ENCODE measurements at regions not wholly inside any gene's neighbourhood (a gene's known extent, or its start where the extent isn't known, plus 50 kb on each side); places are given as distances from the start of the nearest gene placed in this dataset.

DNA sequence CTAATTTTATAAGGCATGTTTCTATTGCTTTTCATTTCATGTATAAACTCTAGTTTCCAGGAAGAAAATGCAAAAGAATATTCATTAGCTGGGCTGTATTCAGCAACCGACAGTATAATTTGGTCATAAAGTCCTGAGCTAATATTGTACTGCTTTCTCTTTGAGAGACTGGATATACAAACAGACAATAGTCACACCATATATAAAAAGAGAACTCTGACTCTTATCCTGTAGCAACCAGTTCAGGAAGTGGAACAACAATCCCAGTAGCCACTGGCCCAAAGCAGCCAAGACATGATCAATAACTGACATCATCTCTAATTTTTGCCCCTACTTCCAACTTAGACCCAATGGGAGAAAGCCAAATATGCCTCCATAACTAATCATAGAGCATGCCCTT is 160.8 kb downstream of the FSIP2 start:
- TF ChIP-seq, protein P1, sequence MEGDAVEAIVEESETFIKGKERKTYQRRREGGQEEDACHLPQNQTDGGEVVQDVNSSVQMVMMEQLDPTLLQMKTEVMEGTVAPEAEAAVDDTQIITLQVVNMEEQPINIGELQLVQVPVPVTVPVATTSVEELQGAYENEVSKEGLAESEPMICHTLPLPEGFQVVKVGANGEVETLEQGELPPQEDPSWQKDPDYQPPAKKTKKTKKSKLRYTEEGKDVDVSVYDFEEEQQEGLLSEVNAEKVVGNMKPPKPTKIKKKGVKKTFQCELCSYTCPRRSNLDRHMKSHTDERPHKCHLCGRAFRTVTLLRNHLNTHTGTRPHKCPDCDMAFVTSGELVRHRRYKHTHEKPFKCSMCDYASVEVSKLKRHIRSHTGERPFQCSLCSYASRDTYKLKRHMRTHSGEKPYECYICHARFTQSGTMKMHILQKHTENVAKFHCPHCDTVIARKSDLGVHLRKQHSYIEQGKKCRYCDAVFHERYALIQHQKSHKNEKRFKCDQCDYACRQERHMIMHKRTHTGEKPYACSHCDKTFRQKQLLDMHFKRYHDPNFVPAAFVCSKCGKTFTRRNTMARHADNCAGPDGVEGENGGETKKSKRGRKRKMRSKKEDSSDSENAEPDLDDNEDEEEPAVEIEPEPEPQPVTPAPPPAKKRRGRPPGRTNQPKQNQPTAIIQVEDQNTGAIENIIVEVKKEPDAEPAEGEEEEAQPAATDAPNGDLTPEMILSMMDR (IDR thresholded peaks at IDR 0.05), result no peak
- no peak for TF ChIP-seq POLR2A (IDR thresholded peaks at IDR 0.05)
- no peak for DNase-seq
- Histone ChIP-seq H3K27me3 (no peaks in the 10 kb centered on the region), H3K4me1 (no peaks in the 10 kb centered on the region), H3K27ac (no peak overlapping the region), H3K9me3 (no peaks in the 10 kb centered on the region), H3K36me3 (no peaks in the 10 kb centered on the region), H3K4me3 (no peak overlapping the region)
- intact Hi-C loops (cut with DNase I; ENCODE audit: low total_unique reads), result no loop called here

DNA sequence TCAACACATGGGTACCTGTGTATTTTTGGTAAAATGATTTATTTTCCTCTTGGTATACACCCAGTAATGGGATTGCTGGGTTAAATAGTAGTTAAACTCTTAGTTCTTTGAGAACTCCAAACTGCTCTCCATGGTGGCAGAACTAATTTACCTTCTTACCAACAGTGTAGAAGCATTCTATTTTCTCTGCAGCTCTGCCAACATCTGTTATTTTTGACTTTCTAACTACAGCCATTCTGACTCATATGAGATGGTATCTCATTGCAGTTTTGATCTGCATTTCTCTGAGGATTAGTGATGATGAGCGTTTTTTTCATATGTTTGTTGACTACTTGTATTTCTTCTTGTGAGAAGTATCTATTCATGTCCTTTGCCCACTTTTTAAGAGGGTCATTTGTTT is 180.6 kb downstream of the FSIP2 start:
- Histone ChIP-seq H3K4me3 (no peak overlapping the region), H3K36me3 (no peaks in the 10 kb centered on the region), H3K9me3 (no peaks in the 10 kb centered on the region), H3K27me3 (peaks cover 0 to 3% of the 10 kb centered on the region in 2 donors), H3K27ac (no peak overlapping the region), H3K4me1 (no peaks in the 10 kb centered on the region)
- TF ChIP-seq POLR2A (IDR thresholded peaks at IDR 0.05), result no peak
- TF ChIP-seq, protein P1 (IDR thresholded peaks at IDR 0.05), result no peak
- intact Hi-C loops (cut with DNase I; ENCODE audit: low total_unique reads), result no loop called here
- no peak for DNase-seq

DNA sequence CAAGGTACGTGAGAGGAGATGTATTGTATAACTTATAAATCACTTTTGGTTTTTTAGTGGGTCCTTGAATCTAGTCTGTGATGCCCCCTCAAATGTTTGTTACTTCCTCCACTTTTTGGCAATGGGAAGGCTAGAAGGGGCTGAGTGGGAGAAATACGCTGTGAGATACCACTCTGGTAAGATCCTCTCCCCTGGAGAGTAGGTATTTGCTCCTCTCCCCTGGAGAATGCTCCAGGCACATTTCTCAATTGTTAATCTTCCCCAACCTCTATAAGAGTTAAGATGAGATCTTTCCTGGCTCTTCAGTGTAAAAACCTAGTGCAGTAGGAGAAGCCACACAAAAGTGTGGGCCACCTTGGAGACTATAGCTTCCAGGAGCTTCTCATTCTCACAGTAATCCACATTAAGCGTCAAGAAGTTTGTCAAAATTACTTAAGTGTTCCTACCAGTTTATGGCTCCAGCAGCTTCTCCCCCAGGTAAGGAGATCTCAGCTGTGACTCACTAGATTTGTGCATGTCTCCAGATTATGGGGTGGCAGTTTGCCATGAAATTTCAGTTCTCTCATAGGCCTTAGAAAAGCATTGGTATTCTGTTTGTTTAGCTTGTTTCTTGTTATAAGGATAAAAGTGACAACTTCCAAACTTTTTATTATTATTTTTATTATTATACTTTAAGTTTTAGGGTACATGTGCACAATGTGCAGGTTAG is 182.6 kb downstream of the FSIP2 start:
- intact Hi-C loops (cut with DNase I; ENCODE audit: low total_unique reads), result no loop called here
- no peak for DNase-seq
- TF ChIP-seq, protein P1 (IDR thresholded peaks at IDR 0.05), result no peak
- no peak for TF ChIP-seq POLR2A (IDR thresholded peaks at IDR 0.05)

DNA sequence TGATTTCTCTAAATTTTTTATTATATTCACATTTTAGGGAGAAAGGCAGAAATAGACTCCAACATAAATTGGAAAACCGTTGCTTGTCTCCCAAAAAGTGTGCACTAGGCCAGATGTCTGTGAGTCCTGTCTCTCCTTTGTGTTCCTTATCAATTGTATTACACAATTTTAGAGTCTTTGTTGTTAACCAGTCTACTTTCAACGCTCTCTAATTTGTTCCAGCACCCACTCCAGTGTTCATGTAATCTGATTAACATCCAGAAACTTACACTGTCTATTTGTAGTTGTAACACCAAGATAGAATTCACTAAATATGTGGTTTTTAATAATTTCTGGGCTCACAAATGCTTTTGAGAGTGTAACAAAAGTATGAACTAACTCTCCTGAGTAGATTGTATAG is 195.6 kb downstream of the FSIP2 start:
- Histone ChIP-seq H3K9me3 (no peaks in the 10 kb centered on the region), H3K27me3 (no peaks in the 10 kb centered on the region), H3K4me3 (no peak overlapping the region), H3K36me3 (no peaks in the 10 kb centered on the region), H3K27ac (no peak overlapping the region), H3K4me1 (no peaks in the 10 kb centered on the region)
- intact Hi-C loops (cut with DNase I; ENCODE audit: low total_unique reads), result no loop called here
- DNase-seq, result no peak
- TF ChIP-seq, protein P1 (IDR thresholded peaks at IDR 0.05), result no peak
- no peak for TF ChIP-seq POLR2A (IDR thresholded peaks at IDR 0.05)

More for the DNA sequence above, 182.6 kb downstream of the FSIP2 start:
- no peak overlapping the region for H3K4me3 ChIP-seq
- no peak overlapping the region for H3K27ac ChIP-seq
- no peaks in the 10 kb centered on the region for H3K9me3 ChIP-seq
- H3K36me3 ChIP-seq, result no peaks in the 10 kb centered on the region
- no peaks in the 10 kb centered on the region for H3K4me1 ChIP-seq
- H3K27me3 ChIP-seq, result peaks cover 0 to 3% of the 10 kb centered on the region in 2 donors

DNA sequence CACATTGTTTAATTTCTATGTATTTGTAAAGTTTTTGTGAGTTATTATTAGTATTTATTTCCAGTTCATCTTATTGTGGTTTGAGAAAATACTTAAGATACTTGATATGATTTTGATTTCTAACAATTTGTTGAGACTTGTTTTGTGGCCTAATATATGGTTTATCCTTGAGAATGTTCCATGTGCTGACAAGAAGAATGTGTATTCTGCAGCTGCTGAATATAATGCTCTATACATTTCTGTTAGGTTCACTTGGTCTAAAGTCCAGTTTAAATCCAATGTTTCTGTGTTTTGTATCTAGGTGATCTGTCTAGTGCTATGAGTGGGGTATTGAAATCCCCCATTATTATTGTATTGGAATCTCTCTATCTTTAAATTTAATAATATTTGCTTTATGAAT is 201.3 kb downstream of the FSIP2 start:
- intact Hi-C loops (cut with DNase I; ENCODE audit: low total_unique reads), result no loop called here
- no peak for DNase-seq
- H3K36me3 ChIP-seq, result peaks cover 0 to 4% of the 10 kb centered on the region in 2 donors
- H3K4me1 ChIP-seq, result no peaks in the 10 kb centered on the region
- H3K4me3 ChIP-seq, result no peak overlapping the region
- H3K27ac ChIP-seq, result no peak overlapping the region
- H3K27me3 ChIP-seq, result no peaks in the 10 kb centered on the region
- no peak for TF ChIP-seq POLR2A (IDR thresholded peaks at IDR 0.05)
- H3K9me3 ChIP-seq, result no peaks in the 10 kb centered on the region
